ENCODE measurements at regions not wholly inside any gene's neighbourhood (a gene's known extent, or its start where the extent isn't known, plus 50 kb on each side); places are given as distances from the start of the nearest gene placed in this dataset.

DNA sequence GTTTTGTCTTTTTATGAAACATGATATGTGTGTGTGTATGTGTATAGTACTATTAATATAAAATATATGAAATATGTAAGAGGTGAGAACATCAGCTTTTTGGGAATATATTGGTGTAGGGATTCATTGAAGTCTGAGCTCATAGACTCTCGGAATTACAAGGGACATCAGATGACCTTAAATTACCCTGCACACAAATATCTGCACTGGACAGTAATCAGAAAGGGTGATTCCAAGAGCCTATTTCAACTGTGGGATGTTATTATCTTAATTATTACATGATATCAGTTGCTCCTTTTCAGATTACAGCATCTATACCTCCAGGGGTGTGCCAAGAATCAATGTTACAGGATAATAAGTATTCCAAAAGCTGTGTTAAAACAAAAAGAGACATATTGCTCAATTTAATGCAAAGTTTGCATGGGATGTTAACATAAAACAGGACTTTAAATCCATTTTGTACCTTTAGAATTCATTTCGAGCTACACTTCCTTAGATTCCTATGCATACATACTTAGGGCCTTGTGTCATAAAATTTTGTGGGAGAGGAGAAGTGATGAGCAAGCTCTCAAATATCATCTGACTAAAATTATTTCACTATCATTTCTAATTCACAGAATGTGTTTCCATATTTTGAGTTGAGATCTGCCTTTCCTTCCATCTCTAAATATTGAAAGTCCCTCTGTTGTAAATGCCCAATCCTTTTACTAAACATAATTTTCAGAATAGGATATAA is 365.2 kb downstream of the BRINP1 start:
- no peaks in the 10 kb centered on the region for H3K27me3 ChIP-seq
- no peak overlapping the region for H3K27ac ChIP-seq
- no peak overlapping the region for H3K9ac ChIP-seq
- H3K4me2 ChIP-seq: no peak overlapping the region
- no peaks in the 10 kb centered on the region for H3K9me3 ChIP-seq
- no peaks in the 10 kb centered on the region for H3K36me3 ChIP-seq
- H3K4me3 ChIP-seq: no peak overlapping the region
- no peaks in the 10 kb centered on the region for H4K20me1 ChIP-seq
- TF ChIP-seq Cebpa-rat (IDR thresholded peaks at IDR 0.05): no peak
- H3K4me1 ChIP-seq: no peaks in the 10 kb centered on the region

GRCh38 chr9:119004618-119004990 is 364.6 kb downstream of the BRINP1 start:
- no peak overlapping the region for H3K27ac ChIP-seq
- no peak overlapping the region for H3K4me2 ChIP-seq
- H4K20me1 ChIP-seq: no peaks in the 10 kb centered on the region
- H3K27me3 ChIP-seq: no peaks in the 10 kb centered on the region
- TF ChIP-seq Cebpa-rat (IDR thresholded peaks at IDR 0.05): no peak
- H3K4me1 ChIP-seq: no peaks in the 10 kb centered on the region
- no peaks in the 10 kb centered on the region for H3K9me3 ChIP-seq
- no peak overlapping the region for H3K4me3 ChIP-seq
- no peaks in the 10 kb centered on the region for H3K36me3 ChIP-seq
- no peak overlapping the region for H3K9ac ChIP-seq

DNA sequence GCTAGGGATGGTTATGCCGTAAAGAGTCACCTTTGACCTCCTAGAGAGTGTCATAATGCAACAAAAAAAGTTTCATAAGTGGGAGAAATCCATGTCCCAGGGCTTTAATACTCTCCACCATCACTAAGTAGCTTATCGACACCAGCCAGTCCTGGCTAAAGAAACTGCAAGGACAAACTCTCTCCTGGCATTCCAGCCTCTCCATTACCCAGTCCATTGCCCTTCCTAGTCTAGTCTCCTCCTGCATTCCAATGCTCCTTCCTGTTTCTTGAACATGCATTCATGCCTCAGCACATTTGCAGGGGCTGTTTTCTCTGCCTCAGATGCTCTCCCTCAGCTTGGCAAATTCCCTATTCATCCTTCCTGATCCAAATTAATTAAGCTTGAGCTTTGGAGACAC is 364.1 kb downstream of the BRINP1 start:
- no peaks in the 10 kb centered on the region for H3K4me1 ChIP-seq
- H4K20me1 ChIP-seq: no peaks in the 10 kb centered on the region
- no peaks in the 10 kb centered on the region for H3K9me3 ChIP-seq
- TF ChIP-seq Cebpa-rat (IDR thresholded peaks at IDR 0.05): no peak
- H3K4me3 ChIP-seq: no peak overlapping the region
- H3K27me3 ChIP-seq: no peaks in the 10 kb centered on the region
- H3K27ac ChIP-seq: no peak overlapping the region
- H3K36me3 ChIP-seq: no peaks in the 10 kb centered on the region
- no peak overlapping the region for H3K4me2 ChIP-seq
- no peak overlapping the region for H3K9ac ChIP-seq

GRCh38 chr9:119009249-119009648 is 360.0 kb downstream of the BRINP1 start:
- Histone ChIP-seq H4K20me1 (no peaks in the 10 kb centered on the region), H3K4me1 (no peaks in the 10 kb centered on the region), H3K4me2 (peak overlapping the region; percentile 3; the same call in 1 of the 2 replicates), H3K36me3 (no peaks in the 10 kb centered on the region), H3K9ac (no peak overlapping the region), H3K9me3 (no peaks in the 10 kb centered on the region), H3K27ac (no peak overlapping the region), H3K27me3 (no peaks in the 10 kb centered on the region), H3K4me3 (no peak overlapping the region)
- TF ChIP-seq Cebpa-rat (IDR thresholded peaks at IDR 0.05): no peak

DNA sequence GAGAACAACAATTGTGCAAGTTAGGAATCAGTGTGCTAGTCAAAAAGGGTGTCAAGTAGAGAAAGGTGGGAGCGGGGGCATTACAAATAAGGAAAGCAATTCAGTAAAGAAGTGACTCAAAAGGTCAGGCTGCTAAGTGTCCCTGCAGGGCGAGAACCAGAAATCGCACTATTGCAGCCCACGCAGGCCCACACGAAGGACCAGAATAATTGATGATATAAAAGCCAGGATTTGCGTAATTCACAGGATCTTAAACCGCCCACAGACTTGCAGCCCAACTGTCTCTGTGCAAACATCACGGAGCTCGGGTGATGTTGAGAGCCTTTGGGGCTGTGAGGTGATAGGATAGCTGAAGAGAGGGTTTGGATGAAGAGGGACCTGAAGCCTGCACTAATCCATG is 349.0 kb downstream of the BRINP1 start:
- H3K4me3 ChIP-seq: no peak overlapping the region
- no peak for TF ChIP-seq Cebpa-rat (IDR thresholded peaks at IDR 0.05)
- no peaks in the 10 kb centered on the region for H3K9me3 ChIP-seq

DNA sequence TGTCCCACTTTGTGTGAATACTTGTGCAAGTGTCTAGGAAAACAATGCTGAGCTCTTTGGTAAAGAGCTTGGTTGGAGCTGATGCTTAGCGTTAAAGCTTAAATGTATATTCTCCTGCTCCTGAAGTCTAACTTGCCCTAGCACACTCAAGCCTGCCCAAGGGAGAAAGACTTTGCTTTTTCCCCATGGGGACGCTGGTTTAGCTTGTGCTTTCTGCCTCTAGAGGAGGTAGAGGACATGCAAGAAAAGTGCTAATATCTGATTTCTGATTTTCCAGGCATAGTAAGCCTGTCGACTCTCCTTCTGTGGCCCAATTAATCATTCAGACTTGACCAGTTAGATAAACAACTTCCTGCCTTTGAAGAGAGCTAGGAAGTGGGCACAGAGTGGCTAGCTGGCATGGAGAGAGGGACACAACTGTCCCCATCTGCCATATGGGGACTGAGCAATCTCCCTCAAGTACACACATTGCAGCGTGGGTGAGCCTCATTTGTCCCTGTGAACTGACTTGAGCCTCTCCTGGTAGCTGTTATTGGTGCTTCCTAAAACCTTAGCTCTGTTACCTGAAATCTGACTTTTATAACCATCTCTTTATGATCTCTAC is 348.4 kb downstream of the BRINP1 start:
- H3K9ac ChIP-seq: no peak overlapping the region
- no peaks in the 10 kb centered on the region for H3K27me3 ChIP-seq
- no peak overlapping the region for H3K27ac ChIP-seq
- H3K9me3 ChIP-seq: no peaks in the 10 kb centered on the region
- no peak overlapping the region for H3K4me3 ChIP-seq
- no peaks in the 10 kb centered on the region for H4K20me1 ChIP-seq
- TF ChIP-seq Cebpa-rat (IDR thresholded peaks at IDR 0.05): no peak
- no peak overlapping the region for H3K4me2 ChIP-seq
- H3K36me3 ChIP-seq: no peaks in the 10 kb centered on the region
- H3K4me1 ChIP-seq: peaks cover 2% of the 10 kb centered on the region; the same call in 1 of the 2 replicates

More for the DNA sequence above, 349.0 kb downstream of the BRINP1 start:
- no peaks in the 10 kb centered on the region for H3K4me1 ChIP-seq
- H3K27me3 ChIP-seq: no peaks in the 10 kb centered on the region
- H3K9ac ChIP-seq: no peak overlapping the region
- no peaks in the 10 kb centered on the region for H3K36me3 ChIP-seq
- H3K4me2 ChIP-seq: no peak overlapping the region
- no peak overlapping the region for H3K27ac ChIP-seq
- H4K20me1 ChIP-seq: no peaks in the 10 kb centered on the region

- no peaks in the 10 kb centered on the region for H3K9me3 ChIP-seq
- no peaks in the 10 kb centered on the region for H3K27me3 ChIP-seq
- peaks cover 9% of the 10 kb centered on the region for H3K4me1 ChIP-seq
- no peaks in the 10 kb centered on the region for H4K20me1 ChIP-seq
- H3K36me3 ChIP-seq: no peaks in the 10 kb centered on the region
- H3K4me2 ChIP-seq: peak overlapping the region; percentile 27
- TF ChIP-seq Cebpa-rat (IDR thresholded peaks at IDR 0.05): no peak
- no peak overlapping the region for H3K4me3 ChIP-seq
- no peak overlapping the region for H3K9ac ChIP-seq
- H3K27ac ChIP-seq: no peak overlapping the region
Observed at GRCh38 chr9:119026120-119026519, 343.1 kb downstream of the BRINP1 start.

- Histone ChIP-seq H3K27me3 (no peaks in the 10 kb centered on the region), H3K27ac (no peak overlapping the region), H3K9me3 (no peaks in the 10 kb centered on the region)
Observed at GRCh38 chr9:119027901-119028699, 341.1 kb downstream of the BRINP1 start.

GRCh38 chr9:119029886-119030285 is 339.3 kb downstream of the BRINP1 start:
- H3K27me3 ChIP-seq: no peaks in the 10 kb centered on the region
- H3K27ac ChIP-seq: no peak overlapping the region
- H3K4me2 ChIP-seq: no peak overlapping the region
- no peaks in the 10 kb centered on the region for H3K9me3 ChIP-seq
- H3K36me3 ChIP-seq: no peaks in the 10 kb centered on the region
- no peak for TF ChIP-seq Cebpa-rat (IDR thresholded peaks at IDR 0.05)
- H3K4me3 ChIP-seq: no peak overlapping the region
- H4K20me1 ChIP-seq: no peaks in the 10 kb centered on the region
- H3K9ac ChIP-seq: no peak overlapping the region
- peaks cover 9% of the 10 kb centered on the region for H3K4me1 ChIP-seq

More at GRCh38 chr9:119027901-119028699, 341.1 kb downstream of the BRINP1 start:
- Histone ChIP-seq H4K20me1 (no peaks in the 10 kb centered on the region), H3K9ac (no peak overlapping the region), H3K36me3 (no peaks in the 10 kb centered on the region), H3K4me1 (peaks cover 9% of the 10 kb centered on the region), H3K4me2 (no peak overlapping the region), H3K4me3 (no peak overlapping the region)
- no peak for TF ChIP-seq Cebpa-rat (IDR thresholded peaks at IDR 0.05)

DNA sequence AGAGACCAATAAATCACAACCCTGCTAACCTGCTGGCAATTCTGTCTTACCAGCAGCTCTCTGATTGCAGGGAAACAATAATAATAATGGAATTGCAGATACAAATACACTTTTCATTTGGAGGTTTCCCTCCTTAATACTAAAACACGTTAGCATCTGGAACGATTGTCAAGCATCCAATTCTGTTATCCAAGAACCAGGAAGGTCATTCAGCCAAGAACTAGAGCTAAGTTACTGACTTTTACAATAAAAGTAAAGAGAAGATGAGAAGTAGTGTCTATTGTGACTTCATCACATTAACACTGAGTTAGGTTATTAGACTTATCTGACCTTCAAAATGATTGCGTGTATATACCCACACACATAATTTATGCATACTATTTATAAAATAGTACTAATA is 335.6 kb downstream of the BRINP1 start:
- Histone ChIP-seq H3K4me1 (no peaks in the 10 kb centered on the region), H3K27me3 (no peaks in the 10 kb centered on the region), H3K4me3 (no peak overlapping the region), H4K20me1 (no peaks in the 10 kb centered on the region), H3K36me3 (no peaks in the 10 kb centered on the region), H3K27ac (no peak overlapping the region), H3K4me2 (no peak overlapping the region), H3K9me3 (no peaks in the 10 kb centered on the region), H3K9ac (no peak overlapping the region)
- no peak for TF ChIP-seq Cebpa-rat (IDR thresholded peaks at IDR 0.05)
